ENCODE measurements at regions not wholly inside any gene's neighbourhood (a gene's known extent, or its start where the extent isn't known, plus 50 kb on each side); places are given as distances from the start of the nearest gene placed in this dataset.

DNA sequence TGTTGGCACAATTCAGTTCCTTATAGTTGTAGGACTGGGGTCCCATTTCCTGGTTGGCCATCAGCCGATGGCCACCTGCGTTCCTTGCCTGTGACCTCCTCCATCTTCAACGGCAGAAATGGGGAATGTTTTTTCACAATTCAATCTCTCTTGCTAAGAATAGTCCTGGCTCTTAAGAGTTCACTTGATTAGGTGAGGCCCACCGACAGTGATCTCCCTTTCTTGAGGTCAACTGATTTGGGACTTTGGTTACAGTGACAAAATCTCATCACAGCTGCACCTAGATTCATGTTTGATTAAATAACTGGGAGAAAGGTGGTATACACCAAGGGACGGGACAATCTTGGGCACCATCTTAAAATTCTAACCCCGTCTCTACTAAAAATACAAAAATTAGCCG, 139.1 kb upstream of the DTNBP1 start:
- ATAC-seq (ENCODE audit: low read depth in 2 of 2) (no peak), DNase-seq (no peak)
- Mint-ChIP-seq H3K27me3 (peaks cover 5% of the 10 kb centered on the region), H3K4me1 (no peaks in the 10 kb centered on the region), H3K9me3 (peaks cover 0 to 18% (median 6%) of the 10 kb centered on the region in 7 donors), H3K27ac (no peak overlapping the region), H3K4me3 (no peak overlapping the region), H3K36me3 (no peaks in the 10 kb centered on the region)
- Histone ChIP-seq H3K27ac (ENCODE audit: insufficient read depth, low read length, poor library complexity, severe bottlenecking) (no peak overlapping the region), H3K27me3 (ENCODE audit: control insufficient read depth, insufficient read depth, low read length) (peaks cover 4% of the 10 kb centered on the region), H3K4me1 (ENCODE audit: control insufficient read depth, insufficient read depth, low read length, poor library complexity, severe bottlenecking) (no peaks in the 10 kb centered on the region), H3K9me3 (ENCODE audit: control insufficient read depth in 2 of 2, low read length in 2 of 2) (peaks cover 4 to 5% of the 10 kb centered on the region in 2 experiments), H3K36me3 (ENCODE audit: control insufficient read depth, insufficient read depth, low read length) (no peaks in the 10 kb centered on the region), H3K4me3 (ENCODE audit: low read depth, low read length) (no peak overlapping the region)

DNA sequence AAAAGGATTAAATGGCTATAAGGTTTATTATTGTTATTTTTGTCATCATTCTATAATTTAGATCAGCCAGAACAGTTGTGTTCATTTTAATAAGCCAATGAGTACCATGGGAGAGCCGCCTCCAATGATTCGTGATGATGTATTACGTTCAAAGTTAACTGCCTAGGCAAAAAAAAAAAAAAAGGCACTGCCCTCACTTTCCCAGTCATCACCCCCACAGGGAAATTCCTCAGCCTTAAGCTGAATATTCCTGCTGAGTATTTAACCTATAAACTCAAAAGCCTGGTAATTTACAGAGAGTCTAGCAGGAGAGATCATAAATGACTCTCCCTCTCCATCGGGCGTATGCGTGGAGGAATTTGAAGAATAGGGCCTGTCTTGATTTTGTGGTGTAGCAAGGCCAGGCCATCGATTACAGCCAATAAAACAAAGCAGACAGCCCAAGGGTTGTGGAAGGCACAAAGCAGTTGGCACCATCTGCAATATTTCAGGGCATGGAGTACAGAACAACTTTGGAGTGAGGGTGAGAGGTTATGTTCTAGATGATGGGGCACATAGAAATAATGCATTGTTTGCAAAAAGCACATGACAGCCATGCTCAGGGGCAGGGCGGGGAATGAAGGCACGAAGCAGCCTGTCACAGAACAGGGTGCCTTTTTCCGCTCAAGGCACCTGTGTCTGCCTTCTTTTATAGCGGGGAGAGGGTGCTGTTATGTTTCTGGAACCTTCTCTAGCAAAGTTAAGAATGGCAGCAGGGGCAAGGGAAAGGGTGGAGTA, 138.2 kb upstream of the DTNBP1 start:
- Mint-ChIP-seq H3K27me3 (peaks cover 5% of the 10 kb centered on the region), H3K27ac (no peak overlapping the region), H3K36me3 (no peaks in the 10 kb centered on the region), H3K9me3 (peaks cover 0 to 18% (median 9%) of the 10 kb centered on the region in 7 donors), H3K4me1 (no peaks in the 10 kb centered on the region), H3K4me3 (no peak overlapping the region)
- Histone ChIP-seq H3K9me3 (ENCODE audit: control insufficient read depth in 2 of 2, low read length in 2 of 2) (peaks cover 4 to 5% of the 10 kb centered on the region in 2 experiments), H3K36me3 (ENCODE audit: control insufficient read depth, insufficient read depth, low read length) (no peaks in the 10 kb centered on the region), H3K27me3 (ENCODE audit: control insufficient read depth, insufficient read depth, low read length) (peaks cover 4% of the 10 kb centered on the region), H3K27ac (ENCODE audit: insufficient read depth, low read length, poor library complexity, severe bottlenecking) (no peak overlapping the region), H3K4me1 (ENCODE audit: control insufficient read depth, insufficient read depth, low read length, poor library complexity, severe bottlenecking) (no peaks in the 10 kb centered on the region), H3K4me3 (ENCODE audit: low read depth, low read length) (no peak overlapping the region)
- ATAC-seq (ENCODE audit: low read depth in 2 of 2): no peak
- no peak for DNase-seq

DNA sequence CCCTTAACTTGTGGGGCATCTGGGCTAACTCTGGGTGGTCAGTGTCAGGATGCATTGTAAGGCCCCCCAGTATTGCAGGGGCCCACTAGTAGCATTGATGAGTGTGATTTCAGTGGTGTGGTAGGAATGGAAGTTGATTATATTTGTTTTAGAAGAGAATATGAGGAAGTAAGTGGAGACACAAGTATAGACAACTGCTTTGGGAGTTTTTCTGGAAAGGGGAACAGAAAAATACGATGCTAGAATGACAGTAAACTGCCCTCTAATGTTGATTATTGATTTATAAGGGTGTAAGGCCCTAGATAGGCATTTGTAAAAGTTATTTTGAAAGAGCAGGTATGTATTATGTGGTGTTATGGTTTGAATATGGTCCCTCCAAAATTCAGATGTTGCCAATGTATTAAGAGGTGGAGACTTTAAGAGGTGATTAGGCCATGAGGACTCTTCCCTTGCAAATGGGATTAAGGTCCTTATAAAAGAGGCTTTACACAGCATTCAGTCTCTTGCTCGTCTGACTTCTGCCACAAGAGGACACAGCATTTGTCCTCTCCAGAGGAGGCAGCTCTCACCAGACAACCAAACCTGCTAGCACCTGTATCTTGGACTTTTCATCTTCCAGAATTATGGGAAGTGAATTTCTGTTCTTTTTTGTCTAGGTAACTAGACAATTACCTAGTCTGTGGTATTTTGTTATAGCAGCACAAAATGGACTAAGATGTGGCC, 135.9 kb upstream of the DTNBP1 start:
- Mint-ChIP-seq H3K27me3 (peaks cover 12% of the 10 kb centered on the region), H3K36me3 (no peaks in the 10 kb centered on the region), H3K27ac (no peak overlapping the region), H3K4me1 (no peaks in the 10 kb centered on the region), H3K9me3 (peaks cover 0 to 21% (median 9%) of the 10 kb centered on the region in 7 donors), H3K4me3 (no peak overlapping the region)
- Histone ChIP-seq H3K9me3 (ENCODE audit: control insufficient read depth in 2 of 2, low read length in 2 of 2) (peaks cover 4 to 5% of the 10 kb centered on the region in 2 experiments), H3K4me3 (ENCODE audit: low read depth, low read length) (no peak overlapping the region), H3K4me1 (ENCODE audit: control insufficient read depth, insufficient read depth, low read length, poor library complexity, severe bottlenecking) (no peaks in the 10 kb centered on the region), H3K36me3 (ENCODE audit: control insufficient read depth, insufficient read depth, low read length) (no peaks in the 10 kb centered on the region), H3K27me3 (ENCODE audit: control insufficient read depth, insufficient read depth, low read length) (peaks cover 6% of the 10 kb centered on the region), H3K27ac (ENCODE audit: insufficient read depth, low read length, poor library complexity, severe bottlenecking) (no peak overlapping the region)
- ATAC-seq (ENCODE audit: low read depth in 2 of 2) (no peak), DNase-seq (no peak)

DNA sequence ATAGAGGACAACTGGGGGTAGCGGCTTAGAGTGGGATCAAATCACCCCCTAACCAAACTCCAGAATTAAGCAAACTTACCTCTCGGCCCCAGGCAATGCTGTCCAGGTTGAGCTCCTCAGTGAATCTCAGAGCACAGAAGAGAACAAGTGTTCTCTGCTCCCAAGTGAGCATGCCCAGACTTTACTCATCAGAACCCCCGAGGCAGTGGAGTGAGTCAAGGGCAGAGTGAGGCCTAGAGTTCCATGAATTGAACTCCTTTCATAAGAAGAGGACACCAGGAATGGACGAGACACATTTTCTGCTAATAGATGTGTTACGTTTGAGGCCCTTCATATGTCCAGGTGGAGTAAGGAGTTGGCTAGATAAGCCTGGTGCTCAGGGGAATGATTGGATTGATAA, 134.0 kb upstream of the DTNBP1 start:
- DNase-seq: no peak
- H3K27ac Mint-ChIP-seq: no peak overlapping the region
- no peaks in the 10 kb centered on the region for H3K36me3 Mint-ChIP-seq
- peaks cover 4 to 5% of the 10 kb centered on the region in 2 experiments for H3K9me3 ChIP-seq (ENCODE audit: control insufficient read depth in 2 of 2, low read length in 2 of 2)
- no peak overlapping the region for H3K27ac ChIP-seq (ENCODE audit: insufficient read depth, low read length, poor library complexity, severe bottlenecking)
- H3K4me3 Mint-ChIP-seq: no peak overlapping the region
- no peaks in the 10 kb centered on the region for H3K36me3 ChIP-seq (ENCODE audit: control insufficient read depth, insufficient read depth, low read length)
- H3K4me1 Mint-ChIP-seq: no peaks in the 10 kb centered on the region
- H3K9me3 Mint-ChIP-seq: peaks cover 0 to 21% (median 8%) of the 10 kb centered on the region in 7 donors
- H3K27me3 ChIP-seq (ENCODE audit: control insufficient read depth, insufficient read depth, low read length): peaks cover 6% of the 10 kb centered on the region
- no peak overlapping the region for H3K4me3 ChIP-seq (ENCODE audit: low read depth, low read length)
- H3K27me3 Mint-ChIP-seq: peaks cover 12% of the 10 kb centered on the region
- ATAC-seq (ENCODE audit: low read depth in 2 of 2): no peak
- no peaks in the 10 kb centered on the region for H3K4me1 ChIP-seq (ENCODE audit: control insufficient read depth, insufficient read depth, low read length, poor library complexity, severe bottlenecking)

DNA sequence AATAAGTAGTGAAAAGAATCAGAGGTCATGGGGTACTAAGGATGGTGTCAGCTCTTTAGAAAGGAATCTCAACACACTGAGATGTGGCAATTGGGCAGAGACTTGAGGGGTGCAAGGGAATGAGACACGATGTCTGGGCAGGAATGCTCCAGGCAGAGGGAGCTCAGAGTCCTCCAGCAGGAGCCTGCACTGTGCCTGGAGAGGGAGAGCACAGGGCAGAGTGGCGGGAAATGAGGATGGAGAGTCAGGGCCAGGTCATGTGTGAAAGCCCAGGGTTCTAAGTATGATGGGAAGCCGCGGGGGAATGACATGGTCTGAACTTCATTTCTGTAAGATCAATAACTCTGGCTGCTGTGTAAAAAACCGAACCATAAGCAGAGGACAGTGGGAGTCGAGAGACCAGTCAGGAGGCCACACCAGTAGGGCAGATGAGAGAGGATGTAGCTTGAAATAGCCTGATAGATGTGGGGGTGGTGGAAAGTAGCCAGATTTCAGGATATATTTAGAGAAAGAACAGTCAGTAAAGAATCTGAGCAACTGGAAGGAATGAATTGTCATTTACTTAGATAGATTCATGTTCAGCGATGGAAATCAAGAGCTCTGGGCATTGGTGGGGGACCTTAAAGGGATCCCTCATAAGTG, 133.4 kb upstream of the DTNBP1 start:
- no peak overlapping the region for H3K27ac ChIP-seq (ENCODE audit: insufficient read depth, low read length, poor library complexity, severe bottlenecking)
- DNase-seq: no peak
- peaks cover 3% of the 10 kb centered on the region for H3K27me3 ChIP-seq (ENCODE audit: control insufficient read depth, insufficient read depth, low read length)
- H3K36me3 ChIP-seq (ENCODE audit: control insufficient read depth, insufficient read depth, low read length): no peaks in the 10 kb centered on the region
- no peak overlapping the region for H3K4me3 Mint-ChIP-seq
- no peaks in the 10 kb centered on the region for H3K4me1 ChIP-seq (ENCODE audit: control insufficient read depth, insufficient read depth, low read length, poor library complexity, severe bottlenecking)
- peaks cover 0 to 21% (median 8%) of the 10 kb centered on the region in 7 donors for H3K9me3 Mint-ChIP-seq
- H3K27me3 Mint-ChIP-seq: peaks cover 12% of the 10 kb centered on the region
- H3K9me3 ChIP-seq (ENCODE audit: control insufficient read depth in 2 of 2, low read length in 2 of 2): peaks cover 4 to 5% of the 10 kb centered on the region in 2 experiments
- no peaks in the 10 kb centered on the region for H3K4me1 Mint-ChIP-seq
- H3K4me3 ChIP-seq (ENCODE audit: low read depth, low read length): no peak overlapping the region
- H3K36me3 Mint-ChIP-seq: no peaks in the 10 kb centered on the region
- H3K27ac Mint-ChIP-seq: no peak overlapping the region
- no peak for ATAC-seq (ENCODE audit: low read depth in 2 of 2)

DNA sequence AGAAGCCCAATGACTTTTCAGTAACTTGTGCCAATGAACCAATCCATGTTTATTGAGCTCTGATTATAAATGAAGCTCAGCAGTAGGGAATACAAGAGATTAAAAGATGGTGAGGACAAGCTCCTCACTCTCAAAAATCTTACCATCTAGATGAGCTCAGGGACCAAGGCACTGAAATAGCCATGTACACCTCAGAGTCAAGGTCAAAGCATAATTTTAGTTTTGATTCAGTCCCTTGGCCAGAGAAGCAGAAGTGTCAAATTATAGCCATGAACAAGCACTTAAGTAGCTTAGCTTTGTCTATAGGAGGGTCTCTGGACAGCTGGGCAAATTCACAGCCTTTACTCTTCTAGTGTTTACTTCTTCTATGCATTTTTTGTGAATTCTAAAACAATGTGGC, 131.0 kb upstream of the DTNBP1 start:
- H3K9me3 ChIP-seq (ENCODE audit: control insufficient read depth in 2 of 2, low read length in 2 of 2): peaks cover 4 to 5% of the 10 kb centered on the region in 2 experiments
- Mint-ChIP-seq H3K4me1 (no peaks in the 10 kb centered on the region), H3K4me3 (no peak overlapping the region), H3K27me3 (peaks cover 14% of the 10 kb centered on the region), H3K36me3 (no peaks in the 10 kb centered on the region), H3K27ac (no peak overlapping the region), H3K9me3 (peaks cover 0 to 18% (median 7%) of the 10 kb centered on the region in 7 donors)
- H3K27ac ChIP-seq (ENCODE audit: insufficient read depth, low read length, poor library complexity, severe bottlenecking): no peak overlapping the region
- DNase-seq: no peak
- H3K4me1 ChIP-seq (ENCODE audit: control insufficient read depth, insufficient read depth, low read length, poor library complexity, severe bottlenecking): no peaks in the 10 kb centered on the region
- no peaks in the 10 kb centered on the region for H3K36me3 ChIP-seq (ENCODE audit: control insufficient read depth, insufficient read depth, low read length)
- peaks cover 3% of the 10 kb centered on the region for H3K27me3 ChIP-seq (ENCODE audit: control insufficient read depth, insufficient read depth, low read length)
- no peak for ATAC-seq (ENCODE audit: low read depth in 2 of 2)
- no peak overlapping the region for H3K4me3 ChIP-seq (ENCODE audit: low read depth, low read length)

DNA sequence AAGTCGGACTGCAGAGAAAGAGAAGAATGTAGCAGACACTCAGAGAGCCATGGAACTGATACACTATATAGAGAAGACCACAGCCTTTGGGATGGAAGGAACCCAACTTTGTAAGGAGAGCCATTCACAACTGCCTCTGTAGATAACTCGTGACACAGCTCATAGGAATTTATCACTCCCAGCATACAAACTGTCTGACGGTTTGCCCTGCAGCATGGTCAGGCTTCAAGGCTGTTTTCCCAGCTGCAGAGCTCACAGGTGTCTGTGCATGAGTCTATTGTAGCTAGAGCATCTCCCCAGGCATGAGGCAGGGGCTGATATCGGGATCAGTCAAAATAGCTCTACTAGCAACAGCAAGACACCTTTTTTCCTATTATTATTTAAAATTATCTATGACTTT, 130.5 kb upstream of the DTNBP1 start:
- no peak overlapping the region for H3K4me3 Mint-ChIP-seq
- no peaks in the 10 kb centered on the region for H3K4me1 Mint-ChIP-seq
- peaks cover 0 to 16% (median 3%) of the 10 kb centered on the region in 7 donors for H3K9me3 Mint-ChIP-seq
- no peaks in the 10 kb centered on the region for H3K36me3 ChIP-seq (ENCODE audit: control insufficient read depth, insufficient read depth, low read length)
- no peak overlapping the region for H3K4me3 ChIP-seq (ENCODE audit: low read depth, low read length)
- ATAC-seq (ENCODE audit: low read depth in 2 of 2) (no peak), DNase-seq (no peak)
- no peak overlapping the region for H3K27ac ChIP-seq (ENCODE audit: insufficient read depth, low read length, poor library complexity, severe bottlenecking)
- peaks cover 14% of the 10 kb centered on the region for H3K27me3 Mint-ChIP-seq
- peaks cover 1 to 4% of the 10 kb centered on the region in 2 experiments for H3K9me3 ChIP-seq (ENCODE audit: control insufficient read depth in 2 of 2, low read length in 2 of 2)
- H3K27ac Mint-ChIP-seq: no peak overlapping the region
- H3K4me1 ChIP-seq (ENCODE audit: control insufficient read depth, insufficient read depth, low read length, poor library complexity, severe bottlenecking): no peaks in the 10 kb centered on the region
- H3K27me3 ChIP-seq (ENCODE audit: control insufficient read depth, insufficient read depth, low read length): peaks cover 3% of the 10 kb centered on the region
- no peaks in the 10 kb centered on the region for H3K36me3 Mint-ChIP-seq
